AG09319 (cell line): ENCODE measurements at regions not wholly inside any gene's neighbourhood (a gene's known extent, or its start where the extent isn't known, plus 50 kb on each side); places are given as distances from the start of the nearest gene placed in this dataset.

Experiments used
- DNase-seq: peaks from one replicate; pipeline ENCODE4 v3.0.0-alpha.2; 2010; ENCODE audit warnings: low read depth; ENCODE audit errors: extremely low read depth
- TF ChIP-seq, protein P1 (sequence below): IDR thresholded peaks from 2 replicates; pipeline ENCODE4 v1.5.1; 2011; ENCODE audit warnings: low read depth, mild to moderate bottlenecking, inconsistent platforms, low read length, moderate library complexity

DNA sequence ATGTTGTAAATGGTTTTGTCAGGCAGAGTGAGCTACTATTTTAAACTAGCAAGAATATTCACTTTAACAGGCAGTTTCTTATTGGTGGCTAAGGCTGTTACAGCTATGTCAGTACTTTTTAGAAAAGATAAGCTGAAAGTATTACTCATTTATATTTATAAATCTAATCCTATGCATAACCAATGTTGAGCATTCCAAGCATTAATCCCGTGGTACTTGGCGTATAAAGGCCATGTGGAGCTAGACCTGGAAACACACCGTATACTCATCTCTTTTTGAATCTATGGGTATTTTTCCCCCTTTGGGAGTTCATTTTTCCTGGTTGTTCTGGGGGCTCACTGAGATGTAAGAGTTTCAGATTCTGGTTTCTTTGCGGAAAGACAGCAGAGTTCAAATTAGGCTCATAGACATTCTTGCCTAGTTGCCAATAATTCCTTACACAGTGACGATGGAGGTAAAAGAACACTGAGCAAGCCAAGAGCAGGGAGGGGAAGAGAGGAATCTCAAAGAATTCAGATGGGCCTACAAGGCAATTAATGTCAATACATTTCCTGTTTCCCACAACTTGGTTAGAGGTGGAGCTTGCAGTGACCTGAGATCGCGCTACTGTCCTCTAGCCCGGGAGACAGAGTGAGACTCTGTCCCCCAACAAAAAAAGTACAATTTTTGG is 211.5 kb downstream of the SOX4 start:
- TF ChIP-seq, protein P1, sequence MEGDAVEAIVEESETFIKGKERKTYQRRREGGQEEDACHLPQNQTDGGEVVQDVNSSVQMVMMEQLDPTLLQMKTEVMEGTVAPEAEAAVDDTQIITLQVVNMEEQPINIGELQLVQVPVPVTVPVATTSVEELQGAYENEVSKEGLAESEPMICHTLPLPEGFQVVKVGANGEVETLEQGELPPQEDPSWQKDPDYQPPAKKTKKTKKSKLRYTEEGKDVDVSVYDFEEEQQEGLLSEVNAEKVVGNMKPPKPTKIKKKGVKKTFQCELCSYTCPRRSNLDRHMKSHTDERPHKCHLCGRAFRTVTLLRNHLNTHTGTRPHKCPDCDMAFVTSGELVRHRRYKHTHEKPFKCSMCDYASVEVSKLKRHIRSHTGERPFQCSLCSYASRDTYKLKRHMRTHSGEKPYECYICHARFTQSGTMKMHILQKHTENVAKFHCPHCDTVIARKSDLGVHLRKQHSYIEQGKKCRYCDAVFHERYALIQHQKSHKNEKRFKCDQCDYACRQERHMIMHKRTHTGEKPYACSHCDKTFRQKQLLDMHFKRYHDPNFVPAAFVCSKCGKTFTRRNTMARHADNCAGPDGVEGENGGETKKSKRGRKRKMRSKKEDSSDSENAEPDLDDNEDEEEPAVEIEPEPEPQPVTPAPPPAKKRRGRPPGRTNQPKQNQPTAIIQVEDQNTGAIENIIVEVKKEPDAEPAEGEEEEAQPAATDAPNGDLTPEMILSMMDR: no peak
- no peak for DNase-seq

DNA sequence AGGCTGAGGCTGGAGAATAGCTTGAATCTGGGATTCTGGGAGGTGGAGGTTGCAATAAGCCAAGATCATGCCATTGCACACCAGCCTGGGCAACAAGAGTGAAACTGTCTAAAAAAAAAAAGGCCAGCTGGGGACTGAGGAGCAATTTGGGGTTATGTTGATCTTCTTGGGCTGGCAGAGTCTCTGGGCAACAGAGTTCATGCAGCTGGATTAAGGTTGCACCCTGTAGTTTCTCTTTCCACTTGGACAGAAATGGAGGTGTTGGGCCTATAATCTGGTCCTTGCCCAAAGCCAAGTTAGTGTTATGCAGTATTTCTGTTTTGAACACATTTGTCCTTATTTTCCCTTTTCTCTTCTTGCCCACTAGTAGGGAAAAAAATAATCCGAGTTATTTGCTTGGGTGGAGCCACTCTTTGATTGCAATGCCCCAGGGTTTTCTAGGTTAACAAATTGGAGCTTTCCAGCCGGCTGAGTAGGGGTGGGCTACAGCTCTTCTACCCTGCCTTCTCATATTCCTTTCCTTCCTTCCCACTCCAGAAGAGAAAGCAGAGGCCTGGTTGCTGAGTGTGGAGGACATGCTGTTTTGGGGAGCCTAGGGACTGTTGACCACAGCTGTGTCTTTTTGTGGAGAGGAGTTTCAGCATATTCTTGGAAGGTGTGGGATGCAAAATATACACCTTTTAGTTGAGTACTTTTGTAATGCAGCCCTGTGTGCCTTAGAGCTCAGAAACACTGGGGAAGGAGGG is 213.9 kb downstream of the SOX4 start:
- DNase-seq: no peak

GRCh38 chr6:21808045-21808470 is 214.5 kb downstream of the SOX4 start:
- TF ChIP-seq, protein P1: no peak
- peak; percentile 18 for DNase-seq

More for the DNA sequence above, 213.9 kb downstream of the SOX4 start:
- TF ChIP-seq, protein P1: no peak

DNA sequence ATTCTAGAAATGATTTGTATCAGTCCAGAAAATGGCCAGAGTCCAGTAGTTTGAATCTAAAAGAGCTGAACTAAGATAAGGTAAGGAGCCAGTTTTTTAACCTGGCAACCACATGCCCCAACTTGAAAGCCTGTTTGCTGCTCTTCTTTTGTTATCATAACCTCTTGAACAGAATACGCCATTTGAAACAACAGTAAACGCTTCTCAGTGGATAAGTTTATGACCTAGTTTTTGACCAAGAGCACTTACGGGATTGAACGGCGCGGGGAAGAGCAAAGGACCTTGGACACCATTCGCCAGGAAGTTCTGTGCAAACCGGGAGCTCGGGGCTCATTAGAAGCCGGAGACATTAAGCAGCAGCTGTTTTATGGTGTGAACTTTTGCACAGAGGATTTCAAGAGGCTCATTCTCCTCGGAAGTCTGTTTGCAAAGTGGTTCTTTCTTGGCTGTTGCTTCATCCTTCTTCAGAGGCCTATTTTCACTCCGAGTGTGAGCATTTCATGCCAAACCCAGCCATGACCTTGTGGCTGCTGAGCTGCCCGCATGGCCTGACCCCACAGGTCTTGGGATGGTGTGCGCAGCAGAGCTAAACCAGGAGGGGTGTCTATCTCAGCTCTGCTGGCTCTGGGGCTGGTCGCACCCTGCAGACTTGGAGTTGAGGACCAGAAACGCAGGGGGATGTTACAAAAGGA is 215.1 kb downstream of the SOX4 start:
- TF ChIP-seq, protein P1: no peak
- no peak for DNase-seq

DNA sequence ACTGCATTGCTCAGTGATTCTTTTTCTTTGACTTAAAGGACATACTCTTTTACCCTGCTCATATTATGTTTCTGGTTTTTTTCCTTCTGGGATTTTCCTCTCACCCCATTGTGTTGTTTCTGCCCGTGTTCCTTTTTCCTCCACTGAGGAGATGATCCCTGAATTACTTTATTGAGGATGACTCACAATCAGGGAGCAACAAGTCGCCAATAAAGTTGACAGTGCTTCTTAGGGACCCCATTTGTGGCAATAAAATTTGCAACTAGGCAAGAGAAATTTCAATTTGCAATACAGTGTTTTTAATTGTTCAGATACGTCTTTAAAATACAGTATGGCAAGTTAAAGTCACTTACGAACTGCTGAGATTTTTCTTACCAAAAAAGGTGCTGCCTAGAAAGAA is 217.9 kb downstream of the SOX4 start:
- TF ChIP-seq, protein P1: no peak
- no peak for DNase-seq

DNA sequence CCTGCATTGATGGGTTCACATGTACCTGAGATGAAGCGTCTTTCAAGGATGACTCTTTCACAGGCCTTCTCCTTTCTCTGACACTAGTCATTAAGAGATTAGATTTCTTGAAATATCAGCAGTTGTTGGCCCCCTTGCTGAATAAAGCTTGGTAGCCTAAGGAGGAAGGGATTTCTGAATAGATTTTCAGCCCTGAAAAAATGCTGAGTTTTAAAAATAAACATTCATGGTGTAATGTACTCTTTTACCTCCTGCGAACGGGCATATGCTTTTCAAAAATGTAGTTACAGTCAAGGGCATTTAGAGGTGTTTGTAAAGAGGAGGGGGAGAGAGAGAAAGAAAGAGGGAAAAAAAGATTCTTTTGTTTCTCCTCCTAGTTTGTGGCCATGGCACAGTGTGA is 222.7 kb downstream of the SOX4 start:
- DNase-seq: no peak
- TF ChIP-seq, protein P1: no peak

DNA sequence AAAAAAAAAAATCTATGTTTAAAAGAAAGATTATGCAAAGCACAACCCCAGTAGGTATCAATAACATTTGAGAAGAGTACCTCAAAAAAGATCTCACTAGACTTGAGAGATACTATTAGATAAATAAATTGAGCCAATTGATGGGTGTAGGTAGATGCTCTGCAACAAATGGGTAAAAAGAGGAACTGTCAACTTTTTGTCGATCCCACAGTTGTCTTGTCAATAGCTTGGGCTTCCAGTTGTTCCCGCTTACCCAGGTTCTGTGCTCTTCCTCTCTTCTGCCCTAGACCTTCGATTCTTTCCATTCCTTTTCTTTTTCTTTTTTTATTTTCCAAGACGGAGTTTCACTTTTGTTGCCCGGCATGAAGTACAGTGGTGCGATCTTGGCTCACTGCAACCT is 226.9 kb downstream of the SOX4 start:
- DNase-seq: no peak
- TF ChIP-seq, protein P1: no peak
